ENCODE measurements at regions not wholly inside any gene's neighbourhood (a gene's known extent, or its start where the extent isn't known, plus 50 kb on each side); places are given as distances from the start of the nearest gene placed in this dataset.

- Histone ChIP-seq H3K9me3 (ENCODE audit: insufficient read depth, low read length, severe bottlenecking) (no peaks in the 10 kb centered on the region), H3K9ac (ENCODE audit: low read depth, low read length) (no peak overlapping the region), H3K79me2 (ENCODE audit: insufficient read depth, low read length) (no peaks in the 10 kb centered on the region), H3K4me1 (ENCODE audit: insufficient read depth, low read length) (no peaks in the 10 kb centered on the region), H4K20me1 (ENCODE audit: insufficient read depth, low read length) (no peaks in the 10 kb centered on the region), H3K36me3 (ENCODE audit: insufficient read depth, low read length) (no peaks in the 10 kb centered on the region), H3K27me3 (ENCODE audit: insufficient read depth, low read length, poor library complexity) (no peaks in the 10 kb centered on the region), H2AFZ (ENCODE audit: low read depth, low read length) (no peak overlapping the region), H3K4me2 (ENCODE audit: insufficient read depth, low read length) (no peak overlapping the region), H3K4me3 (ENCODE audit: low read depth in 1 of 2, low read length in 2 of 2) (no peak overlapping the region), H3K27ac (ENCODE audit: low read length) (no peak overlapping the region)
- DNase-seq (no peak), ATAC-seq (ENCODE audit: insufficient read depth, low read depth) (no peak)
- TF ChIP-seq EZH2 (IDR thresholded peaks at IDR 0.05; ENCODE audit: borderline replicate concordance, low read depth, low read length, severe bottlenecking), result no peak
- TF ChIP-seq CTCF (IDR thresholded peaks at IDR 0.05; ENCODE audit: borderline replicate concordance, extremely low read depth, low read length, poor library complexity, severe bottlenecking), result no peak
Measured at GRCh38 chr16:85480727-85481101, 132.4 kb upstream of the GSE1 start.

- no peaks in the 10 kb centered on the region for H3K4me1 ChIP-seq (ENCODE audit: insufficient read depth, low read length)
- ATAC-seq (ENCODE audit: insufficient read depth, low read depth) (no peak), DNase-seq (no peak)
- no peak overlapping the region for H3K4me3 ChIP-seq (ENCODE audit: low read depth in 1 of 2, low read length in 2 of 2)
- H3K36me3 ChIP-seq (ENCODE audit: insufficient read depth, low read length), result no peaks in the 10 kb centered on the region
- no peaks in the 10 kb centered on the region for H3K79me2 ChIP-seq (ENCODE audit: insufficient read depth, low read length)
- no peaks in the 10 kb centered on the region for H4K20me1 ChIP-seq (ENCODE audit: insufficient read depth, low read length)
- H3K9ac ChIP-seq (ENCODE audit: low read depth, low read length), result no peak overlapping the region
- no peaks in the 10 kb centered on the region for H3K9me3 ChIP-seq (ENCODE audit: insufficient read depth, low read length, severe bottlenecking)
- no peak for TF ChIP-seq CTCF (IDR thresholded peaks at IDR 0.05; ENCODE audit: borderline replicate concordance, extremely low read depth, low read length, poor library complexity, severe bottlenecking)
- no peak for TF ChIP-seq EZH2 (IDR thresholded peaks at IDR 0.05; ENCODE audit: borderline replicate concordance, low read depth, low read length, severe bottlenecking)
- no peak overlapping the region for H2AFZ ChIP-seq (ENCODE audit: low read depth, low read length)
- no peak overlapping the region for H3K4me2 ChIP-seq (ENCODE audit: insufficient read depth, low read length)
- no peak overlapping the region for H3K27ac ChIP-seq (ENCODE audit: low read length)
- no peaks in the 10 kb centered on the region for H3K27me3 ChIP-seq (ENCODE audit: insufficient read depth, low read length, poor library complexity)
Measured at GRCh38 chr16:85481206-85481605, 131.9 kb upstream of the GSE1 start.

DNA sequence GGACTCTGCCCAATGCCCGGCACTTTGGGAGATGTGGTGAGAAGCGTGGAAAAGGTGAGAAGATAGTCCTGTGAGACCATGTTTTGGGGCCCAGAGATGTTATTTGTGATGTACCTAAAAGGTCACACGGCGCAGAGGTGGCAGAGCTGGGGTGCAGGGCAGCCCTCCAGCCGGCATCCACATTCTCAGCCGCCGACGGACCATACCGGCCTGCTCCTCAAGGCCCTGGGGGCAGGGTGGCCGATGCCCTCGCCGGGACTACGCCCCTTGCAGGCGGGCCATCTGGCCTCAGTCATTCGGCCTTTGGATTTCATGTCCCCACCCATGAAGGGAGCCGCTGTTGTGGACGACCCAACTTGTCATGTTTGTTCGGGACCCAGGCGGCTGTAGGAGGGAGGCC, 131.4 kb upstream of the GSE1 start:
- Histone ChIP-seq H3K79me2 (ENCODE audit: insufficient read depth, low read length) (no peaks in the 10 kb centered on the region), H2AFZ (ENCODE audit: low read depth, low read length) (no peak overlapping the region), H3K9me3 (ENCODE audit: insufficient read depth, low read length, severe bottlenecking) (no peaks in the 10 kb centered on the region), H3K27me3 (ENCODE audit: insufficient read depth, low read length, poor library complexity) (no peaks in the 10 kb centered on the region), H4K20me1 (ENCODE audit: insufficient read depth, low read length) (no peaks in the 10 kb centered on the region), H3K27ac (ENCODE audit: low read length) (no peak overlapping the region), H3K36me3 (ENCODE audit: insufficient read depth, low read length) (no peaks in the 10 kb centered on the region), H3K4me1 (ENCODE audit: insufficient read depth, low read length) (no peaks in the 10 kb centered on the region), H3K4me2 (ENCODE audit: insufficient read depth, low read length) (no peak overlapping the region), H3K9ac (ENCODE audit: low read depth, low read length) (no peak overlapping the region), H3K4me3 (ENCODE audit: low read depth in 1 of 2, low read length in 2 of 2) (no peak overlapping the region)
- ATAC-seq (ENCODE audit: insufficient read depth, low read depth) (no peak), DNase-seq (no peak)
- TF ChIP-seq CTCF (IDR thresholded peaks at IDR 0.05; ENCODE audit: borderline replicate concordance, extremely low read depth, low read length, poor library complexity, severe bottlenecking), result no peak
- TF ChIP-seq EZH2 (IDR thresholded peaks at IDR 0.05; ENCODE audit: borderline replicate concordance, low read depth, low read length, severe bottlenecking), result no peak

DNA sequence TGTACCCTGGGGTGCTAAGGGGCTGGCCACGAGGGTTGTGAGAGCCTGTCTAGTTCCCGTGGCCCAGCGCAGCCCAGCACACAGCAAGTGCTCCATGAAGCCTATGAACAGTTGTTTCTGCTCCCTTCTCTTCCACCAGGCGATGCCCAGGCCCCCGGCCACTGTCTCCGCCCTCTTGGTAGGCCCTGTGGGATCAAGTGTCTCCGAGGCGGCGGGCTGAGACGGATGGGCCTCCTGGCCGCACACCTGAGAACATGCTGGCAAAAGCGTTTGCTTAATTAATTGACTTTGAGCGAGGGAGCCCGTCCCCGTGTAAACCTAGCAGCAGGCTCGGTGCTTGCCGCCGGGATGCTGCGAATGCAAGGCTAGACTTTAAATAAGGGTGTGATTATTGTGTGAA, 129.7 kb upstream of the GSE1 start:
- H3K4me2 ChIP-seq (ENCODE audit: insufficient read depth, low read length), result no peak overlapping the region
- ATAC-seq (ENCODE audit: insufficient read depth, low read depth), result no peak
- H3K27ac ChIP-seq (ENCODE audit: low read length), result no peak overlapping the region
- TF ChIP-seq CTCF (IDR thresholded peaks at IDR 0.05; ENCODE audit: borderline replicate concordance, extremely low read depth, low read length, poor library complexity, severe bottlenecking) (no peak), EZH2 (IDR thresholded peaks at IDR 0.05; ENCODE audit: borderline replicate concordance, low read depth, low read length, severe bottlenecking) (no peak)
- H3K9me3 ChIP-seq (ENCODE audit: insufficient read depth, low read length, severe bottlenecking), result no peaks in the 10 kb centered on the region
- H2AFZ ChIP-seq (ENCODE audit: low read depth, low read length), result no peak overlapping the region
- no peak overlapping the region for H3K9ac ChIP-seq (ENCODE audit: low read depth, low read length)
- no peak for DNase-seq
- H3K79me2 ChIP-seq (ENCODE audit: insufficient read depth, low read length), result no peaks in the 10 kb centered on the region
- 0 out of 2 replicates have a peak, but pooled peaks cover 4% of the 10 kb centered on the region for H4K20me1 ChIP-seq (ENCODE audit: insufficient read depth, low read length)
- no peaks in the 10 kb centered on the region for H3K27me3 ChIP-seq (ENCODE audit: insufficient read depth, low read length, poor library complexity)
- no peak overlapping the region for H3K4me3 ChIP-seq (ENCODE audit: low read depth in 1 of 2, low read length in 2 of 2)
- H3K4me1 ChIP-seq (ENCODE audit: insufficient read depth, low read length), result no peaks in the 10 kb centered on the region
- no peaks in the 10 kb centered on the region for H3K36me3 ChIP-seq (ENCODE audit: insufficient read depth, low read length)
